DND-41 (cell line): ENCODE measurements at regions not wholly inside any gene's neighbourhood (a gene's known extent, or its start where the extent isn't known, plus 50 kb on each side); places are given as distances from the start of the nearest gene placed in this dataset.

ENCODE experiments used
- CTCF ChIP-seq: IDR thresholded peaks from 2 replicates; pipeline ENCODE4 v1.5.1; 2012; ENCODE audit warnings: borderline replicate concordance, low read length, moderate library complexity, mild to moderate bottlenecking; ENCODE audit not compliant: poor library complexity, severe bottlenecking; ENCODE audit errors: extremely low read depth
- EZH2 ChIP-seq: IDR thresholded peaks from 3 replicates; pipeline ENCODE4 v1.6.1; 2012; ENCODE audit warnings: borderline replicate concordance, low read depth, mild to moderate bottlenecking, moderate library complexity, low read length, inconsistent platforms; ENCODE audit not compliant: severe bottlenecking

- TF ChIP-seq CTCF (no peak), EZH2 (no peak)
Observed at GRCh38 chr4:136939781-136940180, 592.5 kb downstream of the PCDH18 start.
